Stomach smooth muscle (tissue), 2 donors: ENCODE measurements at regions not wholly inside any gene's neighbourhood (a gene's known extent, or its start where the extent isn't known, plus 50 kb on each side); places are given as distances from the start of the nearest gene placed in this dataset.

Source experiments
- H3K27ac ChIP-seq: one replicate; pipeline ENCODE4 v1.7.0; 2013; ENCODE audit warnings: mild to moderate bottlenecking, low read length, inconsistent platforms
- H3K27me3 ChIP-seq, 2 donors: one replicate each; pipeline ENCODE4 v1.7.0; 2013; ENCODE audit warnings: low read length in 2 of 2; ENCODE audit not compliant: insufficient read depth in 2 of 2, control insufficient read depth in 1 of 2
- H3K36me3 ChIP-seq, 2 donors: one replicate each; pipeline ENCODE4 v1.7.0; 2013; ENCODE audit warnings: low read length in 2 of 2; ENCODE audit not compliant: control insufficient read depth in 2 of 2, insufficient read depth in 2 of 2
- H3K4me1 ChIP-seq: one replicate; pipeline ENCODE4 v1.7.0; 2013; ENCODE audit warnings: low read length; ENCODE audit not compliant: control insufficient read depth, insufficient read depth
- H3K4me3 ChIP-seq, 2 donors: one replicate each; pipeline ENCODE4 v1.7.0; 2013; ENCODE audit warnings: low read length in 2 of 2
- H3K9ac ChIP-seq, 2 donors: one replicate each; pipeline ENCODE4 v1.7.0; 2013; ENCODE audit warnings: low read length in 2 of 2, mild to moderate bottlenecking in 1 of 2
- H3K9me3 ChIP-seq, 2 donors: one replicate each; pipeline ENCODE4 v1.7.0; 2013; ENCODE audit warnings: low read length in 2 of 2; ENCODE audit not compliant: control insufficient read depth in 2 of 2
- donor health status: healthy.
- donor health status: Pancreatic carcinoma.

DNA sequence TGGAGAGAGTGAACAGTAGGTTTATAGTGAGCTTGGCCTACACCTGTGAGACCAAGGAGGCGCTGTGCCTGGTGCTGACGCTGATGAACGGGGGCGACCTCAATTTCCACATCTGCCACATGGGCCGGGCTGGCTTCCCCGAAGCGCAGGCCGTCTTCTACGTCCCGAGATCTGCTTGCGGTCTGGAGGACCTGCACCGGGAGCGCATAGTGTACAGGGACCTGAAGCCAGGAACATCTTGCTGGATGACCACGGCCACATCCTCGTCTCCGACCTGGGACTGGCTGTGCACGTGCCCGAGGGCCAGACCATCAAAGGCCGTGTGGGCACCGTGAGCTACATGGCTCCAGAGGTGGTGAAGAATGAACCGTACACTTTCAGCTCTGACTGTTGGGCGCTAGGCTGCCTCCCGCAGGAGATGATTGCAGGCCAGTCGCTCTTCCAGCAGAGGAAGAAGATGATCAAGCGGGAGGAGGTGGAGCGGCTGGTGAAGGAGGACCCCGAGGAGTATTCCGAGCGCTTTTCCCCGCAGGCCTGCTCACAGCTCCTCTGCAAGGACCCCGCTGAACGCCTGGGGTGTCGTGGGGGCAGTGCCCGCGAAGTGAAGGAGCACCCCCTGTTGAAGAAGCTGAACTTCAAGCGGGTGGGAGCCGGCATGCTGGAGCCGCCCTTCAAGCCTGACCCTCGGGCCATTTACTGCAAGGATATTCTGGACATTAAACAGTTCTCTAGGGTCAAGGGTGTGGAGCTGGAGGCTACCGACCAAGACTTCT lies 139.0 kb downstream of the ZDHHC20 start:
- Histone ChIP-seq H3K36me3 (no peaks in the 10 kb centered on the region), H3K4me1 (no peaks in the 10 kb centered on the region), H3K9ac (no peak overlapping the region), H3K9me3 (no peaks in the 10 kb centered on the region), H3K27ac (no peak overlapping the region), H3K27me3 (no peaks in the 10 kb centered on the region), H3K4me3 (no peak overlapping the region)

DNA sequence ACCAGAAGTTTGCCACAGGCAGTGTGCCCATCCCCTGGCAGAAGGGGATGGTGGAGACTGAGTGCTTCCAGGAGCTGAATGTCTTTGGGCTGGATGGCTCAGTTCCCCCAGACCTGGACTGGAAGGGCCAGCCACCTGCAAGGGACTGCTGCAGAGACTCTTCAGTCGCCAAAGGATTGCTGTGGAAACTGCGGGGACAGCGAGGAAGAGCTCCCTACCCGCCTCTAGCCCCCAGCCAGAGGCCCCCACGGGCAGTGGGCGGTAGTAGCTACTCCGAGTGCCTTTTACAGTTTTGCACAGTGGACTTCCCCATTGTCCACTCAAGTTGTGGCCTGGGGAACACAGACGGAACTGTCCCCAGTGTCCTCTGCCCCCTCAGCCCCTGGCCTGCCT lies 138.5 kb downstream of the ZDHHC20 start:
- no peaks in the 10 kb centered on the region for H3K36me3 ChIP-seq
- no peaks in the 10 kb centered on the region for H3K9me3 ChIP-seq
- H3K4me3 ChIP-seq = no peak overlapping the region
- no peak overlapping the region for H3K9ac ChIP-seq
- H3K27ac ChIP-seq = no peak overlapping the region
- no peaks in the 10 kb centered on the region for H3K4me1 ChIP-seq
- H3K27me3 ChIP-seq = no peaks in the 10 kb centered on the region

DNA sequence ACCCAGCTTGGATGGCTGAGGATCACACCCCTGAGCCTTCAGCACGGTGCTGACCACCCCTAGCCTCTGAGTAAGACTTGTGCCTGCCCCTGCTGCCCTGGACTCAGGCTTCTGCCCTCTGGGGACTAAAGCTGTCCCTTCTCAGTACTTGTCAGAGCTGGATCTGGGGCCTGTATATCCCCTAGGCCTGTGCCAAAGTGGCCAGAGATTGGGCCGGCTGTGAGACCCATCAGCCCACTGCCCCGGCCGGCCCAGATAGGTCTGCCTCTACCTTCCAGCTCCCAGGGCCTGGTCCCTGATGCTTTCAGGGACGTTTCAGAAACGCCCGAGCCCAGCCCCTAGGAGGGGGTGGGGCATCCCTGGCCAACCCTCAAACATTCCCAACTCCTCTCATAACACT lies 137.8 kb downstream of the ZDHHC20 start:
- Histone ChIP-seq H3K27me3 (no peaks in the 10 kb centered on the region), H3K4me3 (no peak overlapping the region), H3K27ac (no peak overlapping the region), H3K36me3 (no peaks in the 10 kb centered on the region), H3K4me1 (peaks cover 3% of the 10 kb centered on the region), H3K9me3 (no peaks in the 10 kb centered on the region), H3K9ac (no peak overlapping the region)

DNA sequence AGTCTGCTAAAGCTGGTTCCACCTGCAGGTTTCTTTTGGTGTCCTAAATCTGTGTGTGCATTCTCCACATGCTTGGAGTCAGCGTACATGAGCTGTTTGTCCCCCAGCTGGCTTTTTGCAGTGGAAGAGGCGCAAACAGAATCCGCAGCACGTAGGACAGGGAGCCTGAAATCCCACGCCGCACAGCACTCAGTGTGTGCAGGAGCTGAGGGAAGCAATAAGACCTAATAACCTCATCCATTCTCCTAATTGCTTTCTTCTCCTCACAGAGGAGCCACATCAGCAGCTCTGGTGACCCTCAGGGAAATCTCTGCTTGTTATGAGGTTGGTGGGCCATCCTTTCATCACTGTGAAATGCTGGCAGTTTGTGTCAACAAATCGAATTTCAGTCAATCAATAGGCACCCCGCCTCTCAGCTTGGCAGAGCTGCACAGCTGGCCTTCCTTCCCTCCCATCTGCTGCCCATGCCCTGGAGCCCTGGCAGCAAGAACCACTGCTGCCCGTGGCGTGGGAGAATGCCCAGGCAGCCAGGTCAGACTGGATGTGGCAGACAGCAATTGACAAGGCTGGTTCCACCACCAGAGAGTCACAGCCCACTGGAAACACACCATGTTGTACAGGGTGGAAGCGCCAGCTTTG lies 136.7 kb downstream of the ZDHHC20 start:
- Histone ChIP-seq H3K9me3 (no peaks in the 10 kb centered on the region), H3K27me3 (no peaks in the 10 kb centered on the region), H3K4me3 (no peak overlapping the region), H3K27ac (no peak overlapping the region), H3K9ac (no peak overlapping the region), H3K36me3 (no peaks in the 10 kb centered on the region), H3K4me1 (peaks cover 3% of the 10 kb centered on the region)
